ENCODE measurements at regions not wholly inside any gene's neighbourhood (a gene's known extent, or its start where the extent isn't known, plus 50 kb on each side); places are given as distances from the start of the nearest gene placed in this dataset.

DNA sequence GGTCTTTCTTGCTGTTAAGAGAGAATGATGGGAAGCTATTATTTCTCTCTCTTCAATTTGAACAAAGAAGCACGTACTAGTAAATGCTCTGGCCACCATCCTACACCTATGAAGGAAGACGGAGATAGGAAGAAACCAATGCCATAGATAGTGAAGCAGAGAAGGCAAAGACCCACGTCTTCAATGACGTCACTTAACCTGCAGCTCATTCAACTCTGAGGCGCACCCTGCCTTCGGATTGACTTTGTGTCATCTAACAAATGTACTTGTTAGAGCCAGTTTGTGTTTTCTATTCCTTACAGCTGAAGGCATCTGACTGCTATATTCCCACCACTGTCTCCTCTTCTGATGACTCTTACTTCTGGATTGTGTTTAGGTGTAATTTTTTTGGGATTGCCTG lies 332.5 kb upstream of the DDI1 start:
- Histone ChIP-seq H3K9me3 (ENCODE audit: control insufficient read depth in 2 of 2, low read length in 2 of 2) (no peaks in the 10 kb centered on the region), H3K9ac (ENCODE audit: low read depth in 1 of 2, low read length in 2 of 2) (no peak overlapping the region), H3K4me3 (ENCODE audit: low read length in 2 of 2) (no peak overlapping the region), H3K4me1 (ENCODE audit: control insufficient read depth in 2 of 2, insufficient read depth in 2 of 2, low read length in 2 of 2) (no peaks in the 10 kb centered on the region), H3K36me3 (ENCODE audit: control insufficient read depth in 2 of 2, insufficient read depth in 2 of 2, low read length in 2 of 2) (no peaks in the 10 kb centered on the region), H3K27me3 (ENCODE audit: control insufficient read depth in 2 of 2, insufficient read depth in 2 of 2, low read length in 2 of 2) (no peaks in the 10 kb centered on the region), H3K27ac (ENCODE audit: low read depth in 2 of 2, low read length in 2 of 2) (no peak overlapping the region)

DNA sequence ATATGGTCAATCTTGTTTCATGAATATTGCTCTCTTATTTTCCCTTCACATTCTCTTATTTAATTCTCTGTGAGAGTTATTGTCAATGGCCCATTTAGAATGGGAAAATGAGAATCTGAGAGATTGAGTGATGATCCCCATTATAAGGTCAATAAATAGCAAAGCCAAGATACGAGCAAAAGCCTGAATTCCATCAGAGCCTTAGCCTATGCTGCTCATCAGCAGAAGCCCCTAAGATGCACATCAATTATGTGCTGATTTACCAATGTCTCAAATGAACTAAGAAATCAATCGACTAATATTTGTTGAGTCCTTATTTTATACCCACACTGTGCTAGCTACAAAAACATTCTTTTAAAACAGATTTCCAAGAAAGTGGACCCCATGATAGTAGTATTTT lies 330.8 kb upstream of the DDI1 start:
- no peaks in the 10 kb centered on the region for H3K9me3 ChIP-seq (ENCODE audit: control insufficient read depth in 2 of 2, low read length in 2 of 2)
- no peak overlapping the region for H3K9ac ChIP-seq (ENCODE audit: low read depth in 1 of 2, low read length in 2 of 2)
- no peaks in the 10 kb centered on the region for H3K4me1 ChIP-seq (ENCODE audit: control insufficient read depth in 2 of 2, insufficient read depth in 2 of 2, low read length in 2 of 2)
- H3K36me3 ChIP-seq (ENCODE audit: control insufficient read depth in 2 of 2, insufficient read depth in 2 of 2, low read length in 2 of 2): no peaks in the 10 kb centered on the region
- no peak overlapping the region for H3K27ac ChIP-seq (ENCODE audit: low read depth in 2 of 2, low read length in 2 of 2)
- no peaks in the 10 kb centered on the region for H3K27me3 ChIP-seq (ENCODE audit: control insufficient read depth in 2 of 2, insufficient read depth in 2 of 2, low read length in 2 of 2)
- H3K4me3 ChIP-seq (ENCODE audit: low read length in 2 of 2): no peak overlapping the region

DNA sequence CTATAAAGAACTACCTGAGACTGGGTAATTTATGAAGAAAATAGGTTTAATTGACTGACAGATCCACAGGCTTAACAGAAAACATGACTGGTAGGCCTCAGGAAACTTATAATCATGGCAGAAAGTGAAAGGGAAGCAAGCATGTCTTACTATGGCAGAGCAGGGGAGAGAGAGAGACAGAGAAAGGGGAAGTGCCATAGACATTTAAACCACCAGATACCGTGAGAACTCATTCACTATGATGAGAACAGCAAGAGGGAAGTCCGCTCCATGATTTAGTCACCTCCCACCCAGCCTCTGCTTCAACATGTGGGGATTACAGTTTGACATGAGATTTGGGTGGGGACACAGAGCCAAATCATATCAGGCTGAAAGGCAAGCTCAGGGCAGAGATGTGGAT lies 327.1 kb upstream of the DDI1 start:
- Histone ChIP-seq H3K27ac (ENCODE audit: low read depth in 2 of 2, low read length in 2 of 2) (no peak overlapping the region), H3K4me3 (ENCODE audit: low read length in 2 of 2) (no peak overlapping the region), H3K27me3 (ENCODE audit: control insufficient read depth in 2 of 2, insufficient read depth in 2 of 2, low read length in 2 of 2) (no peaks in the 10 kb centered on the region), H3K4me1 (ENCODE audit: control insufficient read depth in 2 of 2, insufficient read depth in 2 of 2, low read length in 2 of 2) (no peaks in the 10 kb centered on the region), H3K9me3 (ENCODE audit: control insufficient read depth in 2 of 2, low read length in 2 of 2) (no peaks in the 10 kb centered on the region), H3K36me3 (ENCODE audit: control insufficient read depth in 2 of 2, insufficient read depth in 2 of 2, low read length in 2 of 2) (no peaks in the 10 kb centered on the region), H3K9ac (ENCODE audit: low read depth in 1 of 2, low read length in 2 of 2) (no peak overlapping the region)

DNA sequence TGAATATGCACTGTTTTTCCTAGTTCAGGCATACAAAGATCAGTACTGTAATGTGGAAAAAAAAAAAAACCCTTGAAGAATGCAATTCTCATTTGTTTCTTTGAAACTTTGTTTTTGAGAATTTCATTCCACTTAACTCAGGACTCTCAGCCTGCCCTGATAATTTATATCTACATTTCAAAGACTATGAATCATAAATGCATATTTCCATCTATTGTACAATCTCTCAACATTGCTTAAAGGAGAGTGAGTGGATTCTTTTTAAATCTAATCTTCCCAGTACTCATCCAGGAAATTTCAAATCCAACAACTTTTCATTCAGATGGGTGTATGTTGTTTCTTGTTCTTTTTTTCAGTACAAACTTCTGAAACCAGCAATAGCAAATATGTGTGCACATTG lies 322.2 kb upstream of the DDI1 start:
- H3K4me3 ChIP-seq (ENCODE audit: low read length in 2 of 2): no peak overlapping the region
- no peaks in the 10 kb centered on the region for H3K9me3 ChIP-seq (ENCODE audit: control insufficient read depth in 2 of 2, low read length in 2 of 2)
- no peaks in the 10 kb centered on the region for H3K27me3 ChIP-seq (ENCODE audit: control insufficient read depth in 2 of 2, insufficient read depth in 2 of 2, low read length in 2 of 2)
- H3K27ac ChIP-seq (ENCODE audit: low read depth in 2 of 2, low read length in 2 of 2): no peak overlapping the region
- no peaks in the 10 kb centered on the region for H3K4me1 ChIP-seq (ENCODE audit: control insufficient read depth in 2 of 2, insufficient read depth in 2 of 2, low read length in 2 of 2)
- no peaks in the 10 kb centered on the region for H3K36me3 ChIP-seq (ENCODE audit: control insufficient read depth in 2 of 2, insufficient read depth in 2 of 2, low read length in 2 of 2)
- H3K9ac ChIP-seq (ENCODE audit: low read depth in 1 of 2, low read length in 2 of 2): no peak overlapping the region

DNA sequence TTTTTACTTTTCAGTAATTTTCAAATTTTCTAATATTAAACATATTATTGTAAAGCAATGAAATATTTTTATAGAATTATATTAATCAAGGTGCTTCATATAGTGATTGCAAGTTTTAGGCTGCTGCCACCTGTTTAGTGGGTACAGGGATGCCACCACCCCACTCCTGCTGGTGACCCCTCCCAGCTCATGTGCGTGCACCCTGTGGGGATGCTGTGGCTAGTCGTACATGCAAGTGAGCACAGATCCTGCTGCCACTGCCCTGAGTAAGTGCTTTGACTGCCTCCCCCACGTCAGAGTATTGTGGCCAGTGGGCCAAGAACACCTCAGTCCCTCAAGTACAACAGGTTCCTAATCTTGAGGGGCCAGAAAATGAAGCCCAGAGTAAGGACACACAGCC lies 320.1 kb upstream of the DDI1 start:
- H3K36me3 ChIP-seq (ENCODE audit: control insufficient read depth in 2 of 2, insufficient read depth in 2 of 2, low read length in 2 of 2): no peaks in the 10 kb centered on the region
- H3K27ac ChIP-seq (ENCODE audit: low read depth in 2 of 2, low read length in 2 of 2): no peak overlapping the region
- no peaks in the 10 kb centered on the region for H3K4me1 ChIP-seq (ENCODE audit: control insufficient read depth in 2 of 2, insufficient read depth in 2 of 2, low read length in 2 of 2)
- H3K27me3 ChIP-seq (ENCODE audit: control insufficient read depth in 2 of 2, insufficient read depth in 2 of 2, low read length in 2 of 2): no peaks in the 10 kb centered on the region
- H3K4me3 ChIP-seq (ENCODE audit: low read length in 2 of 2): no peak overlapping the region
- no peaks in the 10 kb centered on the region for H3K9me3 ChIP-seq (ENCODE audit: control insufficient read depth in 2 of 2, low read length in 2 of 2)
- H3K9ac ChIP-seq (ENCODE audit: low read depth in 1 of 2, low read length in 2 of 2): no peak overlapping the region

DNA sequence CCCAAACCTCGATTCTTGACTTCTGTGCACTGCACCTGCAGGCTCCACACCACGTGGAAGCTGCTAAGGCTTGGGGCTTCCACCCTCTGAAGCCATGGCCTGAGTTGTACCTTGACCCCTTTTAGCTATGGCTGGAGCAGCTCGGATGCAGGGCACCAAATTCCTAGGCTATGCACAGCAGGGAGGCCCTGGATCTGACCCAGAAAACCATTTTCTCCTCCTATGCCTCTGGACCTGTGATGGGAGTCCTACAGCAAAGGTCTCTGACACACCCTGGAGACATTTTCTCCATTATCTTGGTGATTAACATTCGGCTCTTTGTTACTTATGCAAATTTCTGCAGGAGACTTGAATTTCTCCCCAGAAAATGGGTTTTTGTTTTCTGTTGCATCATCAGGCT lies 309.2 kb upstream of the DDI1 start:
- Histone ChIP-seq H3K27me3 (ENCODE audit: control insufficient read depth in 2 of 2, insufficient read depth in 2 of 2, low read length in 2 of 2) (no peaks in the 10 kb centered on the region), H3K4me3 (ENCODE audit: low read length in 2 of 2) (no peak overlapping the region), H3K9me3 (ENCODE audit: control insufficient read depth in 2 of 2, low read length in 2 of 2) (no peaks in the 10 kb centered on the region), H3K36me3 (ENCODE audit: control insufficient read depth in 2 of 2, insufficient read depth in 2 of 2, low read length in 2 of 2) (no peaks in the 10 kb centered on the region), H3K4me1 (ENCODE audit: control insufficient read depth in 2 of 2, insufficient read depth in 2 of 2, low read length in 2 of 2) (no peaks in the 10 kb centered on the region), H3K27ac (ENCODE audit: low read depth in 2 of 2, low read length in 2 of 2) (no peak overlapping the region), H3K9ac (ENCODE audit: low read depth in 1 of 2, low read length in 2 of 2) (no peak overlapping the region)

DNA sequence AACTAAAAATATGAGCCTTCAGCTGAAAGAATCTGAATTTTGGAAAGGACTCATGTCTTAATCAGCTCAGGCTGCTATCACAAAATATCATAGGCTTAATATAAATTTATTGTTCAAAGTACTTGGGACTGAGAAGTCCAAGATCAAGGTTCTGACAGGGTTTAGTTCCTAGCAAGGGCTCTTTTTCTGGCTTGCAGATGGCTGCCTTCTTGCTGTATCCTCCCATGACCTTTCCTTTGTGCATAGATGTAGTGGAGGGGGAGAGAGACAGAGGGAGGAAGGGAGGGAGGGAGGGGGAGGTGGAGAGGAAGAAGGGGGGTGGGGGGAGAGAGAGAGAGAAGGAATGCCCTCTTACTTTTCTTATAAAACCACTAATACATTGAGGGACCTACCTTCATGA lies 306.8 kb upstream of the DDI1 start:
- H3K9me3 ChIP-seq (ENCODE audit: control insufficient read depth in 2 of 2, low read length in 2 of 2): no peaks in the 10 kb centered on the region
- H3K27ac ChIP-seq (ENCODE audit: low read depth in 2 of 2, low read length in 2 of 2): no peak overlapping the region
- H3K36me3 ChIP-seq (ENCODE audit: control insufficient read depth in 2 of 2, insufficient read depth in 2 of 2, low read length in 2 of 2): no peaks in the 10 kb centered on the region

DNA sequence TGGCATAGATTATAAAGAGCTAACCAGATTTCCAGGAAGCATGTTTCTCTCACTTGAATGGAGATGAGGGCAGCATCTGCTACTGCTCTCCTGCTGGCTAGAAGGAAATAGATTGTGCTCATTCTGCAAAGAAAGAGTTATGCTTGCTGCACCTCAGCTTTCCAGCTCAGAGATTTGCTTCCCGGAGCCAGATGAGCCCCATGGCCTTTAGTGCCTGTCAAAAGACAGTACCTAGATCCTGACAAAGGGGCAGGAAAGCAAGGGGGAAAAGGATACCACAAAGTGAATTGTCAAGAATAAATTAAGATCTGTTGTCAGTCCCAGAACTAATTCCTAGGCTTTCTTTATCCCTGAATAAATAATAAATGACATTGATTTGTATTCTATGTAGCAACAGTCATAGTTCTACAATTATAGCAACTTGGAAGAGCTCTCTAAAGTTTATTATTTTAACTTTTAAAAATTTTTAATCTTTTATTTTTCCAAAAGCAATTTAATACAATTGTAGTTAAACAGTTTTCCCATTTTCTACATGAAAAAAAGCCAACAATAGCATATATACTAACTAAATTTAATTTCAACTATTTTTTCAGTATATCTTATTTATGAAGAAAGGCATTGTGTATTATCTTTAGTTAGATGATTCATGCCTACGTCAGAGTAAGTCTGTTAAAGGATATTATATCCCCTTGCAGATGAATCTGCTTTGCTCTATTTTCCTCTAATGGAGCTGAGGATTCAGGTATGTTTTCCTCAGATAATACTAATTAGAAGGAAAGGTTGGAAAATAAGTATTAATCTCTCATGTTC lies 306.1 kb upstream of the DDI1 start:
- no peak overlapping the region for H3K4me3 ChIP-seq (ENCODE audit: low read length in 2 of 2)
- H3K27me3 ChIP-seq (ENCODE audit: control insufficient read depth in 2 of 2, insufficient read depth in 2 of 2, low read length in 2 of 2): no peaks in the 10 kb centered on the region
- no peaks in the 10 kb centered on the region for H3K4me1 ChIP-seq (ENCODE audit: control insufficient read depth in 2 of 2, insufficient read depth in 2 of 2, low read length in 2 of 2)
- no peaks in the 10 kb centered on the region for H3K36me3 ChIP-seq (ENCODE audit: control insufficient read depth in 2 of 2, insufficient read depth in 2 of 2, low read length in 2 of 2)
- no peaks in the 10 kb centered on the region for H3K9me3 ChIP-seq (ENCODE audit: control insufficient read depth in 2 of 2, low read length in 2 of 2)
- H3K27ac ChIP-seq (ENCODE audit: low read depth in 2 of 2, low read length in 2 of 2): no peak overlapping the region
- H3K9ac ChIP-seq (ENCODE audit: low read depth in 1 of 2, low read length in 2 of 2): no peak overlapping the region

More for the DNA sequence above, 306.8 kb upstream of the DDI1 start:
- Histone ChIP-seq H3K27me3 (ENCODE audit: control insufficient read depth in 2 of 2, insufficient read depth in 2 of 2, low read length in 2 of 2) (no peaks in the 10 kb centered on the region), H3K9ac (ENCODE audit: low read depth in 1 of 2, low read length in 2 of 2) (no peak overlapping the region), H3K4me3 (ENCODE audit: low read length in 2 of 2) (no peak overlapping the region), H3K4me1 (ENCODE audit: control insufficient read depth in 2 of 2, insufficient read depth in 2 of 2, low read length in 2 of 2) (no peaks in the 10 kb centered on the region)

DNA sequence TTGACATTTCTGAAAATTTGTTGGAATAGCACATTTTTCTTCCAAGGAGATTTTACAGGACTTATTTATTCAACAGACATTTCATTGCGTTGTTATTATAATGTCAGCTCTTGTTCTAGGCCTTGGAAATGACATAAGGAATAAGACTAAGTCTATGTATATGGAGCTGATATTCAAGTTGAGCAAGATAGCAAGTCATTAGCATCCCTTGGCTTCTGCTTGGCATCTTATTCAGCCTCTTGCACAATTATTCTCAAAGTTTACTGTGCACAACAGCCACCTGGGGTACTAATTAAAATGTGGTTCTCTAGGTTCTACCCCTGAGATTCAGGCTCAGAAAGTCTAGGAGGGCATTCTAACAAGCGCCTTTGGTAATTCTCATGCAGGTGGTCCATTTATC lies 304.8 kb upstream of the DDI1 start:
- Histone ChIP-seq H3K9me3 (ENCODE audit: control insufficient read depth in 2 of 2, low read length in 2 of 2) (no peaks in the 10 kb centered on the region), H3K27ac (ENCODE audit: low read depth in 2 of 2, low read length in 2 of 2) (no peak overlapping the region)

DNA sequence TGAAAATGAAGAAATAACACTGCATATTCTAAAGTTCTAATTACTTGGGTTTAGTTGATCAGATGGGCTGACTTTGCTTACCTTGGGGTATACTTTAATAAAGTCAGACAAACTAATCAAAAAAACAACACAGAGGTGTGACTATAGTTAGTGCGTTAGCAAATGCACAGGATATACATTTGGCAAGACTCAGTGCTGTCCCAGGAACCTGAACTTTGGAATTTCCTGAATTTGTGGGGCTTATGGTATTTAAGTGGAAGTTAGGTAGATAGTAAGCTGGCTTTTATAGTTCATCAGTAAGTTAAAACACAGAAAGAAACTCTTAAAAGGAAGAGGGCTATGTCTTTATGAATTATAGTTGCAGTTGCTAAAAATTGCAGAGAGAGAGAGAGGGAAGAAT lies 302.6 kb upstream of the DDI1 start:
- H3K4me3 ChIP-seq (ENCODE audit: low read length in 2 of 2): no peak overlapping the region
- H3K9me3 ChIP-seq (ENCODE audit: control insufficient read depth in 2 of 2, low read length in 2 of 2): no peaks in the 10 kb centered on the region
- no peak overlapping the region for H3K27ac ChIP-seq (ENCODE audit: low read depth in 2 of 2, low read length in 2 of 2)
- no peak overlapping the region for H3K9ac ChIP-seq (ENCODE audit: low read depth in 1 of 2, low read length in 2 of 2)
- no peaks in the 10 kb centered on the region for H3K36me3 ChIP-seq (ENCODE audit: control insufficient read depth in 2 of 2, insufficient read depth in 2 of 2, low read length in 2 of 2)
- no peaks in the 10 kb centered on the region for H3K27me3 ChIP-seq (ENCODE audit: control insufficient read depth in 2 of 2, insufficient read depth in 2 of 2, low read length in 2 of 2)
- peaks cover 0 to 2% of the 10 kb centered on the region in 2 donors for H3K4me1 ChIP-seq (ENCODE audit: control insufficient read depth in 2 of 2, insufficient read depth in 2 of 2, low read length in 2 of 2)

More for the DNA sequence above, 304.8 kb upstream of the DDI1 start:
- no peaks in the 10 kb centered on the region for H3K36me3 ChIP-seq (ENCODE audit: control insufficient read depth in 2 of 2, insufficient read depth in 2 of 2, low read length in 2 of 2)
- no peak overlapping the region for H3K9ac ChIP-seq (ENCODE audit: low read depth in 1 of 2, low read length in 2 of 2)
- H3K4me1 ChIP-seq (ENCODE audit: control insufficient read depth in 2 of 2, insufficient read depth in 2 of 2, low read length in 2 of 2): no peaks in the 10 kb centered on the region
- no peak overlapping the region for H3K4me3 ChIP-seq (ENCODE audit: low read length in 2 of 2)
- no peaks in the 10 kb centered on the region for H3K27me3 ChIP-seq (ENCODE audit: control insufficient read depth in 2 of 2, insufficient read depth in 2 of 2, low read length in 2 of 2)
